ENCODE measurements at regions not wholly inside any gene's neighbourhood (a gene's known extent, or its start where the extent isn't known, plus 50 kb on each side); places are given as distances from the start of the nearest gene placed in this dataset.

- no peak for DNase-seq
Observed at GRCh38 chr7:25361863-25362262, 133.6 kb upstream of the NPVF start.

DNA sequence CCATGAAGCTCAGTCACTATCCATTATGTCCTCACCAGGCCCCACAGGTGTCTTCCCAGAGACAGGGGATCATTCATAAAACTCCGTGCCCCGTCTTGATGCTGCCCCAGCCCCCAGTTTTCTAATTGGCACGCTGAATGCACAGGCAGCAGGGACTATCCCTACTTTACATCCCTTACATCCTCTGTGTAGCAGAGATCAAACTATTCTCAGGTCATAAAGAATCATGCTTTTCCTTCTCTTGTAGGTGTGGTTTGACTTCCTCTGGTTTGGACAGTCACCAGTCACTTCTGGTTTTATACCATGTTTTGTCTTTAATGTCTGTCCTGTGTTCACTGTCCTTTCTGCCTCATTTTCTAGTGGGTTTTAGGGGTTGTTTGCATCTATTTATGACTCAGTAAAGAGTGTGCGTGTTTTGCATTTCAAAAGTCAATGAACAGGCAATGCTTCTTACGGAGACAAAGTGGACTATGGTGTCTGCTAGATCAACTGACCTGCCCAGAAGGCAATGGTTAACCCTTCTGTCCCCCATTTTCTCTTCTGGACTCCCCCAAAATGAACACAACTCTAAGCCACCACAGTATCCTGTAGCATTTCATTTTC is 140.4 kb upstream of the NPVF start:
- no peak for DNase-seq

GRCh38 chr7:25369786-25370185 is 141.5 kb upstream of the NPVF start:
- DNase-seq = no peak

- DNase-seq = no peak
Observed at GRCh38 chr7:25371972-25372371, 143.7 kb upstream of the NPVF start.

DNA sequence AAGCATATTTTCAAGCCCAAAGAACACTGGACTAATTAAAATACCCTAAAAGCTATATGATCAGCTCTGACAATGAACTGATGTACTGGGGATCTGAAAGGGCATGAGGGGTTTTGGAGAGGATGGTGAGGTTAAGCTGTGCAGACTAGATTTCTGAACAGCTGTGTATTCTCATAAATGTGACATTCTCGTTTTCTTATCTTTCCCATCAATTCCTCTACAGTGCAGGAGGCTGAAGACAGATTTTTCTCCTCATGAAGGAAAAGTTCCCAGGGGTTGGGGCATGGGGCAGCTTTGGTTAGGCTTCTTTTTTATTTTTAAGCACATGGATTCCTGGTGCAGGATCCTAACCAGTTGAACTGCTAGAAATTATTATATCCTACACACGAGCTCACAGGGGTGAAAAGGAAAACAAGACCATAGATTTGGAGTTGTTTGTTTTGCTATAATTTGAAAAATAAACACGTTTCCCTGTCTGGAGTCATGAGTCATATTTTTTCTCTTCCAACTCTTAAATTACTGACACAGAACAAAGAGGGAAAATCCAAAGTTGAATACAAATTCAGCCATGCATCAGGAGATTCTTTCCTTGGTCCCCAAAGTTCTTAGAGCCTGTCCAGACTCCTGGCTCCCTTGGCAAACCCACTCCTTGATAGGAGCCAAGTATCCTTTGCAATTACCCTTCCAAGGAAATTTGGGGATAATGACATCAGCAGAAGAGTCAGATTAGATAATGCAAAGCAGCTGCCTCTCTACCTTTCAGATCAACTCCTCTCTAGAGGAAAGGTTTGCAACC is 147.7 kb upstream of the NPVF start:
- no peak for DNase-seq

DNA sequence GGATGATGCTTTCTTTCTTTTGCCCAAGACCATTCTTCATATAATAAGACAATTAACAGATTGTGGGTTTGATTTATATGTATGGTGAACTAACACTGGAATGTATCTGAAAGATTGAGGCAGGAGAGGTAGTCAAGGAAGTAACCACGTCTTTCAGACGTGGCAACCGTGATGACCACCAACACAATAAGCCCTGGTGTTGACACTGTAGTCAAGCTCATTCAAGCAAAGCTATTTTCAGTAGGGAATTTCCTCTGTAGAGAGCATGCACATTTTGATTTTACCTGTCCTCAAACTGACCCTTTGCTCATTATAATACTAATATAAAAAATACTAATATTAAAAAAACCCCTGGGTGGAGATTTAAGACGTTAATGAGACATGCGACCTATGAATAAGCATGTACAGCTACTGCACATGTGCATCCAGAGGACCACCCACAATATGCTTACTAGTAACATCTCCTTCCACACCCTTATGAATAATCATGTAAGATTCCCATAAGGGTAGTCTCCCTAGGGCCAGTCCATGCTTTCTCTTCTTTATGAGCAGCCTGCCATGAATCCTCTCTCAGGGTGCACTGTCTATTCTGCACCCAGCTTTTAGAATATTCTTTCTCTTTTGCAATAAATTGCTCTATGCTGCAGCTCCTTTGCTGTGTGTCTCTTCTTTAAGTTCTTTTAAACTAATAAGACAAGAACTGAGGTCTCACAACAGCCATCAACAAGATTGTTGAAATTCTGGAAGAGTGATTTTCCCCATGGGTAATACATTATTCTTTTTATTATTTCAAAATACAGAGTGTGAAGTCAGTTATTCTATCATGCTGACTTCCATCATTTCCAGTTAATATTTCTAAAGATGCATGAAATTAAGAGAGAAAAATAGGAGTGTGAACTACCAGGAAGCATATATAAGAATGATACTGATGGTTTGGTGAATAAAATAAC is 151.3 kb upstream of the NPVF start:
- no peak for DNase-seq

- DNase-seq = no peak
Observed at GRCh38 chr7:25381818-25382589, 153.7 kb upstream of the NPVF start.

DNA sequence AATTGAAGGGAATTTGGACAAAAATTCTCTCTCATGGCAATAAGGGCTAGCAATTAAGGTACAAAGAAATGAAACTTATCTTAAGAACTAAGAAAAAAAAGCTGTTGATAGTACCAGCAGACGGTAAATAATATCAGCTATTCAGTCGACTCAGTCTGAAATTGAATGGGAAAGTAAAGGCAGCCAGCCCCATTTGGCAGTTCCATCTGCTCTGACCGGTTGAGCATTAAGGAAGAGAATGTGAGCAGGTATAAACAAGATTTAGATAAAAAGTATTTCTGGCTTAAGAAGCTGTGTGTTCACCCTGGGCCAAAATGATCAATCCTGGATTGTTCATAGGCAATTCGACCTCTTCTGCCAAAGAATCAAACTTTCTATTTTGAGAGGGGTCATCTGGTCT is 154.6 kb upstream of the NPVF start:
- no peak for DNase-seq

DNA sequence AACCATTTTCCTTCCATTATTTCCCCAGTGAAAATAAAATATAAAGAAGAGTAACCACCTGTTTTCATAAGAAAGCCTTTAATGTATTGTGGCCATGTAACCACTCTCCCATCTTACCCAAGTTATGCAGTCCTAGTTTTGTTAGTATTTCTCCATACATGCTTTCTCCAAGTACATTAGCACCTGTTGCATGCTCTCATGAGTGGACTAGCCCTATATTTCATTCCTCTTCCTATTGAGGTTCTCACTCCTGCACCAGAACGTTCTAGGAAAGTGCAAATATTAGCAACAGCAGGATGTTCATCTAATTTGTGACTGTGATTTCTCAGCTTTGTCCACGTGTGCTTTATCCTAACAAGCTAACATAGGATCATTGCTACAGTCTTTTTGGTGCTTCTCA is 155.1 kb upstream of the NPVF start:
- no peak for DNase-seq

DNA sequence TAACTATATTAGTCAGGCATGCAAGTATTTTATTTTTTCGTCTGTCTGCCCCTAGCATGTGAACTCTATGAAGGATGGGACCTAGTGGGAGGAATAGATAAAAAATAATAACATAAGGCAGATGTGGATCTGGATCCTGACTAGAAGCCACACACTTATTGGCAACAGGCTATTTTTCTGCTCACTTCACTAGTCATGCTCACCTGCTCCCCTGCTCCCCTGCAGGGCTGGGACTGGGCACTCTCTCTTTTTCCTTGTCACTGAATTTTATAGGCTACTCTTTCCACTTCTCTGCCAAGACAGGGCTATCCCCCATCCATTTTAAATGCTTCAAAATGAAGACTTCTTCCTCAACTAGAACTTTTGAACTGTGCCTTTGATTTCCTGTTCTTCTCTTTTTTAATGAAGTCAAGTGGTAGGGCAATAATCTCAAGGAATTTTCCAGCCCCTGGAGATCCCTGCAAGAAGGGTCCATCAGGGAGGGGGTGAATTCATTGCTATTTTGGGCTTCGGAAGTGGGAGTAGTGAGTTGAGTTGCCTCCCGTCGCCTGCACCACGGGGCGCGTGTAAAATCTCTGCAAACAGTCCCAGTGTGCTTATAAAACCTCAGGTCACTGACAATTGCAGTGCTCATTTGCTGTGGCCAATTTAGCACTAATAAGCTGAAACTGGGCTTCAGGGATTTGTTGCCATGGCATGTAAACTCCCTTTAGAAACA is 156.7 kb upstream of the NPVF start:
- no peak for DNase-seq

DNA sequence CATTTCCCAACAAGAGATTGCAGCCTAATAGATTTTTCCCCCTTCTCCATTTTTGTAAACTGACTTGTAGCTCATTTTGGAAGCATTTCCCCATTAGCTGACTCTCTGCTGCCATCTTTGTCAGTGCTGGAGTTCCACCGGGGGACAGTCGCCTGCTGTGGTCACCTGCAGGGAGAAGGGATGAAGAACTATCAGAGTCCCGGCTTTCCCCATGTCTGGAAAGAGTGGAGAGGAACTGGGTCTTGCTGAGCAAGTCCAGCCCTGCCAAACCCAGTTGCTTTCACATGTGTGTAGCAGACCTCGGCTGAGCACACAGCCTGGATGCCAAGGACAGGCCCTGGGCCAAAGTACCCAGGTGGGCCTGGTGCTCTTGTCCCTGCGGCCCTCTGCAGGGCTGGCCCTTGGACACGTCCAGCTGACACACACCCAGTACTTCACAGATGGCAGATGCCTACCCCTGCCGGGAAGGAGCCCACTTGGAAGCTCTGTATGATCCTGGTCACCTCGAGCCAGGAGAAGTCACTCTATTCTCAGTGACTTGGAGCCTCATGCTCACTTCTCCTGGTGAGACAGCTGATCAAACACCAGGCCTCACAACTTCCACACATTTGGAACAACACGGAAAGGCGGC is 157.3 kb upstream of the NPVF start:
- no peak for DNase-seq

DNA sequence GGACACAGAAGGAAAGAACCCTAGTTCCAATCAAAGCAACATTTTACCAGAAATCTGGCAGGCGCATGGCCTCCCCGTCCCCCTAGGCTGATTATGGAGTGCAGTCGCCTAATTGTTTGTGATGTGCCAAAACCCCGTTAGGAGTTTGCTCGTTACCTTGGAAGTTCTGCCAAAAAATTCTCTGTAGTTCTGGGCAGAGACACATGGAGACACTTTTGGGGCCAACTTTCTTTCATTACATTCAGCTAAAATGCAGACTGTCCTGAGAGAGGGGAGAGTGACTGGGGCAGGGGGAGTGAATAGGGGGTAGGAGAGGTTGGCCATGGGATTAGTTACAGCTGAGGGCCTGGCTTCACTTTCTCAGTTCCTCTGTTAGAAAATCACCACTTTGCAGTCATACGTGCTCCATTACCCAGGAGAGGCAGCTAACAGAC is 158.0 kb upstream of the NPVF start:
- DNase-seq = no peak

GRCh38 chr7:25388681-25389080 is 160.4 kb upstream of the NPVF start:
- no peak for DNase-seq

- DNase-seq = no peak
Observed at GRCh38 chr7:25389489-25390106, 161.3 kb upstream of the NPVF start.

- DNase-seq = no peak
Observed at GRCh38 chr7:25391295-25391861, 163.1 kb upstream of the NPVF start.

DNA sequence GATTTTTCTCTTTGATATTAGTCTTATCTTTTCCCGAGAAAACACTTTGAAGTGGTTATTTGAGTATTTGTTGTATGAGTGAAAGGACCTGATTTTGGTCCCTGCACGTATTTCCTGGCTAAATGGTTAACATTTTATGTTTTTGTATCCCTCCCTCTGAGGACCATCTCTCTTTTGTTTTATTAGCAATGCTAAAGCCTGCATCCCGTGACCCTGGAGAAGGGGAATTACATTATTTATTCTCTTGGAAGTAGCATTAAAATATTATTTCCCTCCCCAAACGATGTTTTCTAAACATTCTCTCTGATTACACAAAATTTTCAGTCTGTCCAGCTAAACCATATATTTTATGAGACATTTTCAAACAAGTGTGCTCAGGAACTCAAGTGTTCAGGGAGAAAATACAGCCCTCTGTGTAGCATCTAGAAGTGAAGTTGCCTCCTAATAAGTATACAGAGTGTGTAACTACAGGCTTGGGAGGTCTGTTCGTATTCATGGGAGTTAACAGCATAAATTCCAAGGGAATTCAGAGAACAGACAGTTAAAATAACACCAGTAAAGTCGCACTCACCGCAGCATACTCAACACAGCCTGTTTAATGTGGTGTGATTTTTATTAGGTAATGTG is 163.8 kb upstream of the NPVF start:
- DNase-seq = no peak

DNA sequence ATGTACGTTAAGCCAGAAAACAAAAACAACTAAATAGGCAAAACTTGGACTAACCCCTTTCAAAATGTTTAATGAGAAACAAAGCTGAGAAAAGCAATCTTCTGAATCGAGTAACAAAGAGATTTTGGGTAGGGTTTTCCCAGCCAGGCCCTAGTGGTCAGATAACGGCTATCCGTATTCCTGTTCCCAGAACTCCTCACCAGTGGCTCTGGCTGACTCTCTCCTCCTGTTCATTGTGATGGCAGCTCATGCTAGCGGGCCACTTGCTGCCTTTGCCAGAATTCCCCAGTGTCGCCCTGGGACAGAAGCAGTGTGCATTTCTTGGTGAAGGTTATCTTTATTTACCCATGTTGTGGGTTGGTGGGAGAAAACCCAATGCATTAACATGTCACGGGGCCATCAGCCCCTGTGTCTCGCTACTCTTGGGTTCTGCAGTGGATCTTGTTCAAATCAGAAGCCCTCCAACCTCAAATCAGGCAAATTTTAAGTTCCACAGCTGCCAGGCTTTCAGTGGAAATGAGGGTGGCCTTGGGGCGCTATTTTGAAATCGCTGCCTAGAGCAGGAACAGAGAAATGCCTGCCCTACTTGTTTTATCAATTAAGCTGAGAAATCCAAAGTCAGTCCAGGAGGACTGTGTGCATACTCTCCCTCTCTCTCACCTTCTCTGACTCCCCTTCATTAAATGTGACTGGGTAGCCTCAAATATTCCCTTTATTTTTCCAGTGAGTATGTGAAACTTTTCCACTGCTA is 164.5 kb upstream of the NPVF start:
- no peak for DNase-seq

- no peak for DNase-seq
Observed at GRCh38 chr7:25395976-25396375, 167.7 kb upstream of the NPVF start.

DNA sequence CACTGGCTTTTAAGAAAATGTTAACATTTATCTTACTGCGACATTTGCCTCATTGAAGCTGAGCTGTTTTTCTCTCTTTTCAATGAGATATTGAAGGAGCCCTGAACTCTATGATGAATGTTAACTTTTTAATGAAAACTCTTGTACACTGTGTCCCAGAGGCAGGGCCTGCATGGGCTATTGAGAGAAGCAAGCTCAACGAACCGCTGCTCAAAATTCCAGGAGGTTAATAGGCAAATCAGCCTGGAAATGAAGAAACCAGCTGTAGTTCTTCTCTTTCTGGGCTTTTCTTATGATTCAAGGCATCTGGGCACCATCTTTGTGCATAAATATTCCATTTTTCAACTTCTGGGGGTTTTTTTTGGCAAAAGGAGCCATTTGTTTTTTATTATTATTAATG is 168.4 kb upstream of the NPVF start:
- DNase-seq = no peak

GRCh38 chr7:25398418-25398817 is 170.1 kb upstream of the NPVF start:
- DNase-seq = no peak
